Breast epithelium (tissue), 4 donors: ENCODE measurements at regions not wholly inside any gene's neighbourhood (a gene's known extent, or its start where the extent isn't known, plus 50 kb on each side); places are given as distances from the start of the nearest gene placed in this dataset.

Source experiments
- DNase-seq, 2 donors: peaks; one replicate each; pipeline ENCODE4 v3.0.0-alpha.2; 2019; ENCODE audit warnings: low spot score in 2 of 2
- H3K27ac ChIP-seq, 2 donors: fragments of 200-600 bp; sonication (generic) in 1 of 2; one replicate each; pipeline ENCODE4 v1.5.1; 2016 to 2019; ENCODE audit warnings: mild to moderate bottlenecking in 1 of 2
- H3K27me3 ChIP-seq, 2 donors: fragments of 200-600 bp; sonication (generic) in 1 of 2; one replicate each; pipeline versions ENCODE4 v1.5.1 to v1.6.0; 2017 to 2019; ENCODE audit warnings: control low read depth in 1 of 2, mild to moderate bottlenecking in 1 of 2
- H3K36me3 ChIP-seq: fragments of 200-600 bp; one replicate; pipeline ENCODE4 v1.5.1; 2019
- H3K4me1 ChIP-seq, 2 donors: fragments of 200-600 bp; sonication (generic); one replicate each; pipeline ENCODE4 v1.5.1; 2016 to 2019; ENCODE audit warnings: control low read depth in 1 of 2
- H3K4me3 ChIP-seq, 3 donors: fragments of 200-600 bp; sonication (generic); 1 replicate in 2 of 3; 2 replicates in 1 of 3; pipeline ENCODE4 v1.5.1; 2016 to 2019; ENCODE audit warnings: mild to moderate bottlenecking in 3 of 3, moderate library complexity in 2 of 3
- H3K9me3 ChIP-seq, 2 donors: fragments of 200-600 bp; sonication (generic) in 1 of 2; one replicate each; pipeline ENCODE4 v1.5.1; 2016 to 2019; ENCODE audit warnings: control low read depth in 1 of 2
- CTCF ChIP-seq, 3 donors: fragments of 450-650 bp; IDR thresholded peaks; one replicate each; pipeline ENCODE4 v1.5.1; 2016 to 2017; ENCODE audit warnings: antibody characterized with exemption in 3 of 3, mild to moderate bottlenecking in 3 of 3, moderate library complexity in 3 of 3
- POLR2A ChIP-seq: fragments of 450-650 bp; IDR thresholded peaks from one replicate; pipeline ENCODE4 v1.6.1; 2016; ENCODE audit warnings: antibody characterized with exemption, mild to moderate bottlenecking, moderate library complexity
- POLR2AphosphoS5 ChIP-seq, 3 donors: sonication (generic); formaldehyde crosslinking; IDR thresholded peaks; one replicate each; pipeline ENCODE4 v1.6.1; 2017; ENCODE audit warnings: antibody characterized with exemption in 3 of 3
- intact Hi-C: fragments of 100-400 bp; cut with DNase I; formaldehyde crosslinking; loops from one replicate; pipeline ENCODE4 v1.15.1; 2023; ENCODE audit warnings: low total_unique reads

- intact Hi-C loops = no loop called here
- Histone ChIP-seq H3K27ac (no peak overlapping the region), H3K36me3 (no peaks in the 10 kb centered on the region), H3K4me1 (no peaks in the 10 kb centered on the region), H3K9me3 (no peaks in the 10 kb centered on the region), H3K4me3 (no peak overlapping the region), H3K27me3 (no peaks in the 10 kb centered on the region)
- TF ChIP-seq POLR2A = no peak
- no peak for TF ChIP-seq CTCF (IDR thresholded peaks at IDR 0.05)
- TF ChIP-seq POLR2AphosphoS5 (IDR thresholded peaks at IDR 0.05) = no peak
- DNase-seq = no peak
Measured at GRCh38 chr11:95392644-95393043, 161.6 kb upstream of the SESN3 start.

- H3K36me3 ChIP-seq = no peaks in the 10 kb centered on the region
- no peaks in the 10 kb centered on the region for H3K9me3 ChIP-seq
- intact Hi-C loops = no loop called here
- H3K27ac ChIP-seq = no peak overlapping the region
- no peaks in the 10 kb centered on the region for H3K4me1 ChIP-seq
- TF ChIP-seq POLR2AphosphoS5 (IDR thresholded peaks at IDR 0.05) (no peak), CTCF (IDR thresholded peaks at IDR 0.05) (no peak), POLR2A (no peak)
- no peak overlapping the region for H3K4me3 ChIP-seq
- DNase-seq = no peak
- no peaks in the 10 kb centered on the region for H3K27me3 ChIP-seq
Measured at GRCh38 chr11:95389427-95389826, 158.4 kb upstream of the SESN3 start.

- no peak for TF ChIP-seq CTCF (IDR thresholded peaks at IDR 0.05)
- no peak for TF ChIP-seq POLR2A
- no peak for TF ChIP-seq POLR2AphosphoS5 (IDR thresholded peaks at IDR 0.05)
- Histone ChIP-seq H3K4me1 (no peaks in the 10 kb centered on the region), H3K36me3 (no peaks in the 10 kb centered on the region), H3K27me3 (no peaks in the 10 kb centered on the region), H3K4me3 (no peak overlapping the region), H3K27ac (no peak overlapping the region), H3K9me3 (no peaks in the 10 kb centered on the region)
- intact Hi-C loops = no loop called here
- DNase-seq = no peak
Measured at GRCh38 chr11:95388086-95388485, 157.1 kb upstream of the SESN3 start.

GRCh38 chr11:95387325-95387724 is 156.3 kb upstream of the SESN3 start:
- no peak for DNase-seq
- Histone ChIP-seq H3K36me3 (no peaks in the 10 kb centered on the region), H3K27ac (no peak overlapping the region), H3K9me3 (no peaks in the 10 kb centered on the region), H3K27me3 (no peaks in the 10 kb centered on the region), H3K4me3 (no peak overlapping the region), H3K4me1 (no peaks in the 10 kb centered on the region)
- intact Hi-C loops = no loop called here
- no peak for TF ChIP-seq POLR2AphosphoS5 (IDR thresholded peaks at IDR 0.05)
- no peak for TF ChIP-seq POLR2A
- TF ChIP-seq CTCF (IDR thresholded peaks at IDR 0.05) = no peak

- DNase-seq = no peak
- TF ChIP-seq POLR2A (no peak), CTCF (IDR thresholded peaks at IDR 0.05) (no peak)
- no peak overlapping the region for H3K27ac ChIP-seq
- no peaks in the 10 kb centered on the region for H3K9me3 ChIP-seq
- H3K4me3 ChIP-seq = no peak overlapping the region
- intact Hi-C loops = no loop called here
- no peaks in the 10 kb centered on the region for H3K27me3 ChIP-seq
- no peaks in the 10 kb centered on the region for H3K4me1 ChIP-seq
- H3K36me3 ChIP-seq = no peaks in the 10 kb centered on the region
Measured at GRCh38 chr11:95385577-95385976, 154.6 kb upstream of the SESN3 start.
